GM12875 (cell line): ENCODE measurements at regions not wholly inside any gene's neighbourhood (a gene's known extent, or its start where the extent isn't known, plus 50 kb on each side); places are given as distances from the start of the nearest gene placed in this dataset.
"Not testable (repeated sequence)": the region's sequence is repeated elsewhere in the genome, so short reads cannot be mapped to it uniquely, and the experiment has no call there.

Experiments used
- H3K4me3 ChIP-seq: one replicate; pipeline ENCODE4 v1.5.1; 2011; ENCODE audit warnings: low read depth, low read length, control low read depth
- CTCF ChIP-seq: IDR thresholded peaks from 2 replicates; pipeline ENCODE4 v1.5.1; 2011; ENCODE audit warnings: low read depth, mild to moderate bottlenecking, control low read depth, inconsistent platforms, low read length, moderate library complexity, borderline replicate concordance; ENCODE audit not compliant: insufficient read depth

GRCh38 chr5:110002652-110003051 lies 312.9 kb downstream of the MAN2A1 start:
- no peak for TF ChIP-seq CTCF
- H3K4me3 ChIP-seq = no peak overlapping the region

- not testable (repeated sequence) for H3K4me3 ChIP-seq
Measured at GRCh38 chr5:110005907-110006562, 316.3 kb downstream of the MAN2A1 start.

- TF ChIP-seq CTCF = no peak
- no peak overlapping the region for H3K4me3 ChIP-seq
Measured at GRCh38 chr5:110007101-110007500, 317.4 kb downstream of the MAN2A1 start.

- no peak for TF ChIP-seq CTCF
- H3K4me3 ChIP-seq = no peak overlapping the region
Measured at GRCh38 chr5:110008131-110008530, 318.4 kb downstream of the MAN2A1 start.

GRCh38 chr5:110012145-110012544 lies 322.4 kb downstream of the MAN2A1 start:
- no peak overlapping the region for H3K4me3 ChIP-seq
- TF ChIP-seq CTCF = no peak

GRCh38 chr5:110013017-110013416 lies 323.3 kb downstream of the MAN2A1 start:
- TF ChIP-seq CTCF = no peak
- H3K4me3 ChIP-seq = no peak overlapping the region

GRCh38 chr5:110017854-110018253 lies 328.1 kb downstream of the MAN2A1 start:
- H3K4me3 ChIP-seq = no peak overlapping the region
- no peak for TF ChIP-seq CTCF

GRCh38 chr5:110018509-110018908 lies 328.8 kb downstream of the MAN2A1 start:
- no peak for TF ChIP-seq CTCF

More at GRCh38 chr5:110018509-110018908, 328.8 kb downstream of the MAN2A1 start:
- H3K4me3 ChIP-seq = no peak overlapping the region
